ENCODE measurements at regions not wholly inside any gene's neighbourhood (a gene's known extent, or its start where the extent isn't known, plus 50 kb on each side); places are given as distances from the start of the nearest gene placed in this dataset.

- Histone ChIP-seq H4K20me1 (ENCODE audit: control insufficient read depth, insufficient read depth, insufficient read length) (no peaks in the 10 kb centered on the region), H3K4ac (ENCODE audit: low read depth, low read length) (no peak overlapping the region), H3K9me3 (ENCODE audit: control insufficient read depth, low read depth, low read length) (no peaks in the 10 kb centered on the region), H3K9ac (ENCODE audit: extremely low read depth, insufficient read length, low read length) (no peak overlapping the region), H3T11ph (ENCODE audit: low read length) (no peak overlapping the region), H3K14ac (ENCODE audit: insufficient read depth, low read length) (no peak overlapping the region), H2AFZ (ENCODE audit: low read length) (no peak overlapping the region), H3K27me3 (ENCODE audit: insufficient read depth, low read length) (no peaks in the 10 kb centered on the region), H4K5ac (ENCODE audit: insufficient read length, low read depth, low read length) (no peak overlapping the region), H3K18ac (ENCODE audit: insufficient read length, low read depth, low read length) (no peak overlapping the region), H3K27ac (ENCODE audit: insufficient read length, low read depth, low read length) (no peak overlapping the region), H2AK5ac (ENCODE audit: insufficient read length, low read length) (no peak overlapping the region), H3K4me1 (ENCODE audit: insufficient read depth, low read length) (no peaks in the 10 kb centered on the region), H3K56ac (ENCODE audit: insufficient read length, low read depth, low read length) (no peak overlapping the region), H2BK120ac (ENCODE audit: low read depth, low read length, poor library complexity, severe bottlenecking) (no peak overlapping the region), H3K23me2 (ENCODE audit: insufficient read length, low read depth, low read length, poor library complexity, severe bottlenecking) (no peaks in the 10 kb centered on the region), H3K79me1 (ENCODE audit: insufficient read depth, low read depth, low read length, poor library complexity, severe bottlenecking) (no peaks in the 10 kb centered on the region), H2BK12ac (ENCODE audit: insufficient read length, low read depth, low read length) (no peak overlapping the region), H4K8ac (replicated peaks; ENCODE audit: insufficient read length, low read depth, low read length) (no peak overlapping the region), H2BK5ac (ENCODE audit: insufficient read length, low read length) (no peak overlapping the region), H2BK20ac (ENCODE audit: low read depth, low read length, poor library complexity, severe bottlenecking) (no peak overlapping the region), H3K4me2 (ENCODE audit: insufficient read depth, insufficient read length, low read length) (no peak overlapping the region), H3K23ac (ENCODE audit: insufficient read length, low read depth, low read length) (no peak overlapping the region), H4K91ac (ENCODE audit: insufficient read length, low read depth, low read length) (no peak overlapping the region), H3K79me2 (ENCODE audit: insufficient read depth, low read length) (no peaks in the 10 kb centered on the region), H2BK15ac (ENCODE audit: low read depth, low read length) (no peak overlapping the region)
- Mint-ChIP-seq H3K36me3 (ENCODE audit: insufficient read depth in 1 of 3, low read depth in 3 of 3) (peaks cover 0 to 2% (median 0%) of the 10 kb centered on the region in 3 experiments; a peak in 1 of 7 replicates), H3K27ac (no peak overlapping the region), H3K4me3 (no peak overlapping the region), H3K27me3 (ENCODE audit: low read depth) (no peaks in the 10 kb centered on the region), H3K9me3 (no peaks in the 10 kb centered on the region), H3K4me1 (no peaks in the 10 kb centered on the region)
- DNase-seq: no peak
- WGBS (ENCODE audit: extremely low coverage, insufficient read length, low lambda C conversion rate): no CpG with 5 or more reads among the region's 4 CpGs
- no peak for TF ChIP-seq CTCF (conservative IDR thresholded peaks at IDR 0.05)
These were observed 270.4 kb downstream of the DLEU7 start for GRCh38 chr13:50573066-50573465.

Measured in H9 (cell line).